AG09319 (cell line): ENCODE measurements at regions not wholly inside any gene's neighbourhood (a gene's known extent, or its start where the extent isn't known, plus 50 kb on each side); places are given as distances from the start of the nearest gene placed in this dataset.

ENCODE experiments used
- DNase-seq: peaks from one replicate; pipeline ENCODE4 v3.0.0-alpha.2; 2010; ENCODE audit warnings: low read depth; ENCODE audit errors: extremely low read depth
- TF ChIP-seq, protein P1 (sequence below): IDR thresholded peaks from 2 replicates; pipeline ENCODE4 v1.5.1; 2011; ENCODE audit warnings: low read depth, mild to moderate bottlenecking, inconsistent platforms, low read length, moderate library complexity

DNA sequence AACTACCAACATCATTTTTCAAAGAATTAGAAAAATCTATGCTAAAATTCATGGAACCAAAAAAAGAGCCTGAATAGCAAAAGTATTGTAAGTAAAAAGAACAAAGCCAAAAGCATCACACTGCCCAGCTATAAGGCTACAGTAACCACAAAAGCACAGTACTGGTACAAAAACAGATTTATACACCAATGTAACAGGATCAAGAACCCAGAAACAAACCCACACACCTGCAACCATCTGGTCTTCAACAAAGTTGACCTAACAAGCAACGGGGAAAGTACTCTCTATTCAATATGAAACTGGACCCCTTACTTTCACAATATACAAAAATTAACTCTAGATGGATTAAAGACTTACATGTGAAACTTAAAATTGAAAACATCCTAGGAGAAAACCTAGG, 94.2 kb upstream of the TARS1 start:
- no peak for DNase-seq
- TF ChIP-seq, protein P1, sequence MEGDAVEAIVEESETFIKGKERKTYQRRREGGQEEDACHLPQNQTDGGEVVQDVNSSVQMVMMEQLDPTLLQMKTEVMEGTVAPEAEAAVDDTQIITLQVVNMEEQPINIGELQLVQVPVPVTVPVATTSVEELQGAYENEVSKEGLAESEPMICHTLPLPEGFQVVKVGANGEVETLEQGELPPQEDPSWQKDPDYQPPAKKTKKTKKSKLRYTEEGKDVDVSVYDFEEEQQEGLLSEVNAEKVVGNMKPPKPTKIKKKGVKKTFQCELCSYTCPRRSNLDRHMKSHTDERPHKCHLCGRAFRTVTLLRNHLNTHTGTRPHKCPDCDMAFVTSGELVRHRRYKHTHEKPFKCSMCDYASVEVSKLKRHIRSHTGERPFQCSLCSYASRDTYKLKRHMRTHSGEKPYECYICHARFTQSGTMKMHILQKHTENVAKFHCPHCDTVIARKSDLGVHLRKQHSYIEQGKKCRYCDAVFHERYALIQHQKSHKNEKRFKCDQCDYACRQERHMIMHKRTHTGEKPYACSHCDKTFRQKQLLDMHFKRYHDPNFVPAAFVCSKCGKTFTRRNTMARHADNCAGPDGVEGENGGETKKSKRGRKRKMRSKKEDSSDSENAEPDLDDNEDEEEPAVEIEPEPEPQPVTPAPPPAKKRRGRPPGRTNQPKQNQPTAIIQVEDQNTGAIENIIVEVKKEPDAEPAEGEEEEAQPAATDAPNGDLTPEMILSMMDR, result no peak

GRCh38 chr5:33361781-33362180, 79.0 kb upstream of the TARS1 start:
- TF ChIP-seq, protein P1, result no peak
- DNase-seq, result no peak

DNA sequence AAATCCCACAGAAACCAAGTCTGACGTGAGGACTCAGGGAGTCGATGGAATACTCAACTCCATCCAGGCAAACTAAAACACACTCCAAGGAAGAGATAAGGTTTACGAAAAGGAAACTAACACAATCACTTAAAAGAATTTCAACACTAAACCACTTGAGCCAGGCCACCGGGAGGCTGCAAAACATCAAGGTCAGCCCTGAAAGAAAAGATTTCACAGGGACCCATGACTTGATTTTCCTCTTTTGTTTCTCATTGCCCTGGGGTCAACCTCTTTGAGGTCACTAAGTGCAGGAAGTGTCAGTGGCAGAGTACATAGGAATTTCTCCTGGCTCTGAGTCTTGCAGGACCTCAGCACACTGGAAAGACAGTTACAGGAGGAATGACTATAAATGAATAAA, 77.8 kb upstream of the TARS1 start:
- TF ChIP-seq, protein P1, result no peak
- no peak for DNase-seq

DNA sequence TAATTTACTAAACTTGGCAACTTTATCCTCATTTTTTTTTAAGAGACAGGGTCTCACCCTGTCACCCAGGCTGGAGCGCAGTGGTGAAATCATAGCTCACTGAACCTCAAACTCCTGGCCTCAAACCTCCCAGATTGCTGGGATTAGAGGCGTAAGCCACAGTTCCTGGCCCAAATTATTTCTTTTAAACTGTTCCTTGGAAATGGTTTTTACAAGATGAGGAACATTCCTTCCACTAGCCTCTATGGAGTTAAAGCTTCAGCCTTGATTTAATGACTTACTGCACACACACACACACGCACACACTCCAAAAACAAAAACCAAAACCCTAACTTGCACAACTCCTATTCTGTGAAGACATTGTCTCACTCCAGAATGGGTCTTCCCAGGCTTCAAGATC, 77.2 kb upstream of the TARS1 start:
- DNase-seq, result no peak
- TF ChIP-seq, protein P1, result no peak; the same call in 1 of the 2 replicates

DNA sequence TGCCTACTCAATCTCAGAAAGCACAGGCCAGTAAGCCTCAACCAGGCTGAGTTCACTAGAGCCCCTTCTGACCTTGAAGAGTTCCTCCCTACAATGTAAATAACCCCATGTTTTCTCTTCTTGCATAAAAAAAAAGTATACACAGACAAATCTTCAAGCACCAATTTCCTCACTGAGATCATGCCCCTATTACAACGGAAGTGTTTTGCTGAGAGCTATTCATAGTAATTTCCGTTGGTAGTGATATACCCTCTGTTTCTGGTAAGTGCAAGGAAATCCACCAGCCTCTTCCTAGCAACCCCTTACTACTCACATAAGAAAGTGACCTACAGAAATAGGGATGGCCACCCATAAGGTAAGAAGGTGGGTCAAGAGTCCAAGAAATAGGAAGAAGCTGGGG, 76.4 kb upstream of the TARS1 start:
- TF ChIP-seq, protein P1, result no peak
- DNase-seq, result no peak

GRCh38 chr5:33367416-33367815, 73.3 kb upstream of the TARS1 start:
- TF ChIP-seq, protein P1, result no peak
- no peak for DNase-seq

DNA sequence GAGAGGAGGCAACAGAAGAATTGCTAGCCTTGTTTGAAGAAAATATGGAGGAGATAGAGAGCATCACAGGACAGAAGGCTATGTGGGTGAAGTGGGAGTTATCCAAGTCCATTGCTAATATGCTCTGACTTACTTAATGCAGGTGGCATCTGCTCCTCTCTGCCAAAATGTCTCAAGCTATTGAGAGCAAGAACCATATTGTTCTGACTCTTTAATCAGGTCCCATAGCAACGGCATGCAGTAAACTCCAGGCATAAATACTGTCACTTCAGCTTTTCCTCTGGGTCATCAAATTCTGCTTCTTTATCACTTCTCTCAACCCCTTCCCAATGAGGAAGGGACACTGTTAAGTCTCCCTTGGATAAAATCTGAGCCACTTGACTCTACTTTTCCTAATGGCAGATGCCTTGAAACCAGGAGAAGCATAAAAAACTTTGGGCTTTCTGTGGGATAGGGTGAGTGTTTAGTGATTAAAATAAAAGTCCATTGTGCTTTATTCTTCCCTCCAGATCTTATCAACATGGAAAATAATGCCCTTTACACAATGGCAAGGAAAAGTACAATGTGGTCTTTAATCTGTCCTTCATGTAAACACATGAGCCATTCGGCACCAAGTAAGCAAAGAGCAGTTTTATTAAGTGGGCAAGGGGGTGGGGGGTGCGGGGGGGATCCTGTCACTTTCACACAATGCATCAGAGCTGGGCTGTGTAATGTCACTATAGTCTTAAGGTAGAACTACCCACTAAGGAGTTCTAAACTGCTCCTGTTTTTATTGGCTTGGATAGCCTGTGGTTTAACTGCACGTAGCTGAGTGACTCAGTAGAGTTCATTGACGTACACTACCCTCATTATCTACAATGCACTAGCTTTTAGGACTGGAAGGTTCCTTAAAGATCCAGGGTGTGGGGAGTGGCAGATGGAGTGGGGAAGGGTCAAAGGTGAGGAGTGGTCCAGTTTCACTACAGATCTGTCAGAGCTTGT, 71.0 kb upstream of the TARS1 start:
- TF ChIP-seq, protein P1, result no peak

More for the DNA sequence above, 71.0 kb upstream of the TARS1 start:
- peak; percentile 67 for DNase-seq
